HL-60 (cell line): ENCODE measurements at regions not wholly inside any gene's neighbourhood (a gene's known extent, or its start where the extent isn't known, plus 50 kb on each side); places are given as distances from the start of the nearest gene placed in this dataset.

Experiments
- DNase-seq, 2 experiments: peaks; one replicate each; pipeline ENCODE4 v3.0.0-alpha.2; 2010 to 2020; ENCODE audit warnings: low read depth in 1 of 2, low spot score in 1 of 2
- H3K27ac ChIP-seq: fragments of 250-450 bp; sonication (Bioruptor Pico); replicated peaks from 2 replicates; pipeline ENCODE4 v1.5.1; 2020; ENCODE audit warnings: mild to moderate bottlenecking, moderate library complexity
- H3K27me3 ChIP-seq: fragments of 250-450 bp; sonication (Bioruptor Pico); 2 replicates; pipeline ENCODE4 v1.5.1; 2021; ENCODE audit warnings: mild to moderate bottlenecking, moderate library complexity; ENCODE audit not compliant: insufficient read depth, poor library complexity, severe bottlenecking
- H3K4me3 ChIP-seq: replicated peaks from 2 replicates; pipeline ENCODE4 v1.5.1; 2011; ENCODE audit warnings: mild to moderate bottlenecking, control low read depth, low read length; ENCODE audit not compliant: insufficient read depth
- GABPA ChIP-seq: IDR thresholded peaks from 2 replicates; pipeline ENCODE4 v1.6.1; 2012; ENCODE audit warnings: low read depth
- POLR2AphosphoS5 ChIP-seq: IDR thresholded peaks from 2 replicates; pipeline ENCODE4 v1.6.1; 2012; ENCODE audit warnings: low read depth
- SPI1 ChIP-seq: IDR thresholded peaks from 2 replicates; pipeline ENCODE4 v1.6.1; 2012; ENCODE audit warnings: low read depth, mild to moderate bottlenecking, borderline replicate concordance
- TF ChIP-seq, protein P1 (sequence below): IDR thresholded peaks from one replicate; pipeline ENCODE4 v1.5.1; 2011; ENCODE audit warnings: low read length, control low read depth, inconsistent platforms; ENCODE audit not compliant: insufficient read depth
- TF ChIP-seq, protein P2 (sequence below): IDR thresholded peaks from 2 replicates; pipeline ENCODE4 v1.6.1; 2012; ENCODE audit warnings: low read depth; ENCODE audit not compliant: insufficient replicate concordance

DNA sequence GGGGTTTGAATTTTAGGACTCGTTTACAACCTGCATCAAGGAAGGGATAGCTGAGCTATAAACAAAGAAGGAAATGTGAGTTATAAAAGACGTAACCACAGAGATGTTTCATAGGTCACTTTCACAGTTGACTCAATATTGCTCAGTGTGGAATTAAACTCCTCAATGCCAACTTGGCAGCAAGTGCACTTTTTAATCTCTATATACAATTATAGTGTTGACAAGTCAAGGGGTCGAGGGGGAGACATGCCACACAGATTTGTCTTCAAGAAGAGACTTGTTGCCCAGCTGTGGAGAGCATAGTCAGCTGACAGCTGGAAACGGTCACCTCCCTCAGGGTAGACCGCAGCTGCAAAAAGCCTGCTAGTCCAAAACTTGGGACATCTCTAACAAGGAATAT, 163.4 kb upstream of the DMAC1 start:
- Histone ChIP-seq H3K27me3 (no peaks in the 10 kb centered on the region), H3K27ac (no peak overlapping the region), H3K4me3 (no peak overlapping the region)
- DNase-seq = no peak
- TF ChIP-seq GABPA (no peak), POLR2AphosphoS5 (no peak), SPI1 (no peak)
- TF ChIP-seq, protein P1, sequence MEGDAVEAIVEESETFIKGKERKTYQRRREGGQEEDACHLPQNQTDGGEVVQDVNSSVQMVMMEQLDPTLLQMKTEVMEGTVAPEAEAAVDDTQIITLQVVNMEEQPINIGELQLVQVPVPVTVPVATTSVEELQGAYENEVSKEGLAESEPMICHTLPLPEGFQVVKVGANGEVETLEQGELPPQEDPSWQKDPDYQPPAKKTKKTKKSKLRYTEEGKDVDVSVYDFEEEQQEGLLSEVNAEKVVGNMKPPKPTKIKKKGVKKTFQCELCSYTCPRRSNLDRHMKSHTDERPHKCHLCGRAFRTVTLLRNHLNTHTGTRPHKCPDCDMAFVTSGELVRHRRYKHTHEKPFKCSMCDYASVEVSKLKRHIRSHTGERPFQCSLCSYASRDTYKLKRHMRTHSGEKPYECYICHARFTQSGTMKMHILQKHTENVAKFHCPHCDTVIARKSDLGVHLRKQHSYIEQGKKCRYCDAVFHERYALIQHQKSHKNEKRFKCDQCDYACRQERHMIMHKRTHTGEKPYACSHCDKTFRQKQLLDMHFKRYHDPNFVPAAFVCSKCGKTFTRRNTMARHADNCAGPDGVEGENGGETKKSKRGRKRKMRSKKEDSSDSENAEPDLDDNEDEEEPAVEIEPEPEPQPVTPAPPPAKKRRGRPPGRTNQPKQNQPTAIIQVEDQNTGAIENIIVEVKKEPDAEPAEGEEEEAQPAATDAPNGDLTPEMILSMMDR = no peak
- TF ChIP-seq, protein P2, sequence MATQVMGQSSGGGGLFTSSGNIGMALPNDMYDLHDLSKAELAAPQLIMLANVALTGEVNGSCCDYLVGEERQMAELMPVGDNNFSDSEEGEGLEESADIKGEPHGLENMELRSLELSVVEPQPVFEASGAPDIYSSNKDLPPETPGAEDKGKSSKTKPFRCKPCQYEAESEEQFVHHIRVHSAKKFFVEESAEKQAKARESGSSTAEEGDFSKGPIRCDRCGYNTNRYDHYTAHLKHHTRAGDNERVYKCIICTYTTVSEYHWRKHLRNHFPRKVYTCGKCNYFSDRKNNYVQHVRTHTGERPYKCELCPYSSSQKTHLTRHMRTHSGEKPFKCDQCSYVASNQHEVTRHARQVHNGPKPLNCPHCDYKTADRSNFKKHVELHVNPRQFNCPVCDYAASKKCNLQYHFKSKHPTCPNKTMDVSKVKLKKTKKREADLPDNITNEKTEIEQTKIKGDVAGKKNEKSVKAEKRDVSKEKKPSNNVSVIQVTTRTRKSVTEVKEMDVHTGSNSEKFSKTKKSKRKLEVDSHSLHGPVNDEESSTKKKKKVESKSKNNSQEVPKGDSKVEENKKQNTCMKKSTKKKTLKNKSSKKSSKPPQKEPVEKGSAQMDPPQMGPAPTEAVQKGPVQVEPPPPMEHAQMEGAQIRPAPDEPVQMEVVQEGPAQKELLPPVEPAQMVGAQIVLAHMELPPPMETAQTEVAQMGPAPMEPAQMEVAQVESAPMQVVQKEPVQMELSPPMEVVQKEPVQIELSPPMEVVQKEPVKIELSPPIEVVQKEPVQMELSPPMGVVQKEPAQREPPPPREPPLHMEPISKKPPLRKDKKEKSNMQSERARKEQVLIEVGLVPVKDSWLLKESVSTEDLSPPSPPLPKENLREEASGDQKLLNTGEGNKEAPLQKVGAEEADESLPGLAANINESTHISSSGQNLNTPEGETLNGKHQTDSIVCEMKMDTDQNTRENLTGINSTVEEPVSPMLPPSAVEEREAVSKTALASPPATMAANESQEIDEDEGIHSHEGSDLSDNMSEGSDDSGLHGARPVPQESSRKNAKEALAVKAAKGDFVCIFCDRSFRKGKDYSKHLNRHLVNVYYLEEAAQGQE = no peak

DNA sequence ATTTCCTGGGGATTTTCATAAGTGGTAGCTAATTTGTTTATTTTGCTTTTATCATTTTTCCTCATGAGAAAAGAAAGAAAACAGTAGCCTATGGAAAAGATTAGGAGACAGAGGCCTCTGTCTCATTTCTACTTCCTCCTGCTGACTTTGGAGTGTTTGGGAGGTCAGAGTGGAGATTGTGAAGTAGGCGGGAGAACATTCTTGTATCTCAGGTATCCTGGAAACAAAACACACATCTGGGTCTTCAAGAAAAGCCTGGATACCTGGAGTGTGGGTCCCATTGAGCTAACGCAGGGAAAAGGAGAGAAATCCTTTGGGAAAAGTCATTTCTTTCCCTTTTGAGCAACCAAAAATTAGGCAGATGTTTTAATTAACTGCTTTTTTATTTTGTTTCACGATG, 161.5 kb upstream of the DMAC1 start:
- DNase-seq = no peak
- Histone ChIP-seq H3K27ac (no peak overlapping the region), H3K27me3 (no peaks in the 10 kb centered on the region), H3K4me3 (no peak overlapping the region)
- TF ChIP-seq SPI1 (no peak), POLR2AphosphoS5 (no peak), GABPA (no peak)
- TF ChIP-seq, protein P2 = no peak
- TF ChIP-seq, protein P1 = no peak

GRCh38 chr9:7960320-7961050, 160.9 kb upstream of the DMAC1 start:
- no peaks in the 10 kb centered on the region for H3K27me3 ChIP-seq
- H3K27ac ChIP-seq = no peak overlapping the region
- TF ChIP-seq GABPA (no peak), POLR2AphosphoS5 (no peak), SPI1 (no peak)
- TF ChIP-seq, protein P1 = no peak
- TF ChIP-seq, protein P2 = no peak
- no peak for DNase-seq
- H3K4me3 ChIP-seq = no peak overlapping the region
